Lower lobe of right lung (tissue), 2 donors: ENCODE measurements at regions not wholly inside any gene's neighbourhood (a gene's known extent, or its start where the extent isn't known, plus 50 kb on each side); places are given as distances from the start of the nearest gene placed in this dataset.

Experiments
- ATAC-seq, 2 donors: fragments of 200-7000 bp; cut with Tn5 transposase; one replicate each; pipeline ENCODE4 v1.9.1; 2020 to 2022; ENCODE audit warnings: mild to moderate bottlenecking in 2 of 2, moderate library complexity in 2 of 2
- DNase-seq: peaks from one replicate; pipeline ENCODE4 v3.0.0-alpha.2; 2020
- H3K27ac ChIP-seq: fragments of 200-600 bp; one replicate; pipeline ENCODE4 v1.8.0; 2022
- H3K27me3 ChIP-seq: fragments of 200-600 bp; one replicate; pipeline ENCODE4 v1.8.0; 2022; ENCODE audit warnings: low read depth
- H3K36me3 ChIP-seq: fragments of 200-600 bp; one replicate; pipeline ENCODE4 v1.8.0; 2022; ENCODE audit warnings: mild to moderate bottlenecking
- H3K4me1 ChIP-seq: fragments of 200-600 bp; one replicate; pipeline ENCODE4 v1.8.0; 2022
- H3K4me3 ChIP-seq: fragments of 200-600 bp; one replicate; pipeline ENCODE4 v1.8.0; 2022; ENCODE audit warnings: mild to moderate bottlenecking
- H3K9me3 ChIP-seq: fragments of 200-600 bp; one replicate; pipeline ENCODE4 v1.8.0; 2022
- intact Hi-C: fragments of 100-400 bp; cut with DNase I; formaldehyde crosslinking; loops from one replicate; pipeline ENCODE4 v1.11.0; 2022
- TF ChIP-seq, protein P1 (sequence below): fragments of 200-600 bp; IDR thresholded peaks from one replicate; pipeline ENCODE4 v1.8.0; 2022; ENCODE audit warnings: antibody characterized with exemption, mild to moderate bottlenecking
- donor health status: DM: no; HTN: yes; CAD: no; lungs with severe emphysema.

GRCh38 chr10:118467200-118467599, 125.1 kb upstream of the FAM204A start:
- no peak overlapping the region for H3K4me3 ChIP-seq
- H3K27me3 ChIP-seq: peaks cover 12% of the 10 kb centered on the region
- no peaks in the 10 kb centered on the region for H3K4me1 ChIP-seq
- ATAC-seq (no peak), DNase-seq (no peak)
- intact Hi-C loops: no loop called here
- H3K36me3 ChIP-seq: no peaks in the 10 kb centered on the region
- no peak overlapping the region for H3K27ac ChIP-seq
- no peaks in the 10 kb centered on the region for H3K9me3 ChIP-seq
- TF ChIP-seq, protein P1, sequence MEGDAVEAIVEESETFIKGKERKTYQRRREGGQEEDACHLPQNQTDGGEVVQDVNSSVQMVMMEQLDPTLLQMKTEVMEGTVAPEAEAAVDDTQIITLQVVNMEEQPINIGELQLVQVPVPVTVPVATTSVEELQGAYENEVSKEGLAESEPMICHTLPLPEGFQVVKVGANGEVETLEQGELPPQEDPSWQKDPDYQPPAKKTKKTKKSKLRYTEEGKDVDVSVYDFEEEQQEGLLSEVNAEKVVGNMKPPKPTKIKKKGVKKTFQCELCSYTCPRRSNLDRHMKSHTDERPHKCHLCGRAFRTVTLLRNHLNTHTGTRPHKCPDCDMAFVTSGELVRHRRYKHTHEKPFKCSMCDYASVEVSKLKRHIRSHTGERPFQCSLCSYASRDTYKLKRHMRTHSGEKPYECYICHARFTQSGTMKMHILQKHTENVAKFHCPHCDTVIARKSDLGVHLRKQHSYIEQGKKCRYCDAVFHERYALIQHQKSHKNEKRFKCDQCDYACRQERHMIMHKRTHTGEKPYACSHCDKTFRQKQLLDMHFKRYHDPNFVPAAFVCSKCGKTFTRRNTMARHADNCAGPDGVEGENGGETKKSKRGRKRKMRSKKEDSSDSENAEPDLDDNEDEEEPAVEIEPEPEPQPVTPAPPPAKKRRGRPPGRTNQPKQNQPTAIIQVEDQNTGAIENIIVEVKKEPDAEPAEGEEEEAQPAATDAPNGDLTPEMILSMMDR: no peak

GRCh38 chr10:118465300-118465874, 123.3 kb upstream of the FAM204A start:
- H3K36me3 ChIP-seq: no peaks in the 10 kb centered on the region
- no peak overlapping the region for H3K4me3 ChIP-seq
- intact Hi-C loops: no loop called here
- ATAC-seq: no peak
- no peak for DNase-seq
- TF ChIP-seq, protein P1: no peak
- H3K4me1 ChIP-seq: no peaks in the 10 kb centered on the region
- H3K9me3 ChIP-seq: no peaks in the 10 kb centered on the region
- H3K27me3 ChIP-seq: peaks cover 21% of the 10 kb centered on the region
- no peak overlapping the region for H3K27ac ChIP-seq

DNA sequence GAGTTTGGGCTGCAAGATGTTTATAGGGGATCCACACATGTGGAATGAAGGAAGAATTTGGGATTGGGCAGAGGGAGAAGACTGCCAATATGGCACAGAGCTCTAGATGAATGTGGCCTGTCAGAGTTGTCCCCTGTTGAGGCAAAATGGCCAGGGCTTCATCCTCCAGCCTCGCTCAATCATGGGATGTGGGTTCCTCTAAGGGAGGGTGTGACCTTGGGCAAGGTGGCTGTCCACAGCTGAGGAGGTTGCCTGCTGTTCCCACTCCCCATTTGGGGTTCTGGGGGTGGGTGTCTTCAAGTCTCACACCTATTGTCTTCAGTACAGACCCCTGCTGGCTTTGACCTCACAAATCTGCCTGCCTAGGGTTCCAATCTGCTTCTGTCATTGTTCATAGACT, 121.6 kb upstream of the FAM204A start:
- Histone ChIP-seq H3K4me3 (no peak overlapping the region), H3K36me3 (no peaks in the 10 kb centered on the region), H3K27me3 (peaks cover 21% of the 10 kb centered on the region), H3K27ac (no peak overlapping the region), H3K9me3 (no peaks in the 10 kb centered on the region), H3K4me1 (peaks cover 5% of the 10 kb centered on the region)
- DNase-seq (no peak), ATAC-seq (peak in 1 of 2 donors; percentile 9)
- intact Hi-C loops: no loop called here
- TF ChIP-seq, protein P1: no peak

DNA sequence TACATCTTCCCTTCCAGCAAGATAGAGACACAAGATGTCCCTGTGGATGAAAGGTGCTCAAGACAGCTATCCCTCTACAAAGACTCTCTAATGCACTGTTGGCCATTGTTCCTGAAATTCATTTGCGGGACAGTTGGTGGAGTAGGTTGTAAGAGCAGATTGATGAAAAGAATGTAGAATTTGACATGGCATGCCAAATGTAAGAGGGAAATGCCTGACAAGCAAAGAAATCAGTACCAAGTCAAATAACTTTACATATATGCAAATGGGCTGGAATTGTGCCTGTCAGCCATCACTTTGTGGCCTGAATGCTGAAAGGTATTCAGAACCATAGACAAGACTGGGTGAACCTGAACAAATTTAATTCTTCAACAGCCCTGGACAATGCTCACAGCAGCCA, 120.3 kb upstream of the FAM204A start:
- Histone ChIP-seq H3K4me3 (no peak overlapping the region), H3K36me3 (no peaks in the 10 kb centered on the region), H3K27ac (no peak overlapping the region), H3K27me3 (peaks cover 15% of the 10 kb centered on the region), H3K9me3 (no peaks in the 10 kb centered on the region), H3K4me1 (peaks cover 5% of the 10 kb centered on the region)
- TF ChIP-seq, protein P1: no peak
- intact Hi-C loops: no loop called here
- no peak for ATAC-seq
- no peak for DNase-seq

DNA sequence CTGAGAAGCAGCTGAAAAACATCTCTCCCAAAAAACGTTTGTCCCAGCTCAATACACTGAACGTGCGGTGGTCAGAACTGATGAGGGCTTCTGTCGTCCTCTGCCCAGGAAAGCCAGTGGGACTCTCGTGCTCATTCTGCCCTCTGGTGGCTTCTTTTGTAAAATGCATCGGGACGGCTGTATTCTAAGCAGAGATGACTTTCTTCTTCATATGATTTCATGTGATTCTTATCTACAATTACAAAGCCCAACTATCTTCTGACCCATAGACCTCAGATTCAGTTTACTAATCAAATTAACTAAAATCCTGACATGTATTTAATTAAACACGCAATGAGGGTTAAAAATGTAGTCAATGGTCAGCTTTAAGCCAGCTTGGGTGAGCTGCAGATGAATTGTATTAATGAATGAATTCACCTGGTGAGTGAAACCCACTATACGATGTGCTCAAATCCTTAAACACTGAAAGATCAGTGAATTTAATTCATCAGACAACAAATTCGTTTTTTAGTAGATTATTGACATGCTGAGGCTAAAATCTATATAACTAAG, 117.6 kb upstream of the FAM204A start:
- H3K27me3 ChIP-seq: peaks cover 15% of the 10 kb centered on the region
- intact Hi-C loops: no loop called here
- peaks cover 5% of the 10 kb centered on the region for H3K4me1 ChIP-seq
- TF ChIP-seq, protein P1: peak; percentile 74
- peak; percentile 81 to 84 for ATAC-seq
- no peaks in the 10 kb centered on the region for H3K36me3 ChIP-seq
- H3K27ac ChIP-seq: no peak overlapping the region
- peak; percentile 50 for DNase-seq
- no peaks in the 10 kb centered on the region for H3K9me3 ChIP-seq
- H3K4me3 ChIP-seq: peak overlapping the region; percentile 17
